Non-pigmented ciliary epithelial cell (primary cell): ENCODE measurements at regions not wholly inside any gene's neighbourhood (a gene's known extent, or its start where the extent isn't known, plus 50 kb on each side); places are given as distances from the start of the nearest gene placed in this dataset.
"Not testable (repeated sequence)": the region's sequence is repeated elsewhere in the genome, so short reads cannot be mapped to it uniquely, and the experiment has no call there.

Experiments used
- DNase-seq: peaks from one replicate; pipeline ENCODE4 v3.0.0-alpha.2; 2010; ENCODE audit warnings: low read depth

DNA sequence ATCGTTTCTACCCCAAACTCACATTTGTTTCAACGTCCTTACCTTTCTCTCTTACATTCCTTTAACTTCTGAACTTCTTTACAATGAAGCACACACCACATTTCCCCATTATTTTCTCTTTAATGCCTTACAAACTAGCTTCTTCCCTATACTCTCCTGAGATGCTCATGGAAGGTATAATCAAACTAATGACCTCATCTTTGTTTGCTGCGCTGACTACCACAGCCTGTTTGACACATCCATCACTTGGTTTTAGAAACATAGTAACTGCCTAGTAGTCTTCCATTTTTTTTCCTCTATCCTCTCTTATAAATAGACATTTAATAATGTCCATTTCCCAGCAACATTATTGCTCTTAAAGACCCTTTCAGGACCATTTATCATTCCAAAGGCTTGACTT is 230.5 kb upstream of the LRTM1 start:
- no peak for DNase-seq

DNA sequence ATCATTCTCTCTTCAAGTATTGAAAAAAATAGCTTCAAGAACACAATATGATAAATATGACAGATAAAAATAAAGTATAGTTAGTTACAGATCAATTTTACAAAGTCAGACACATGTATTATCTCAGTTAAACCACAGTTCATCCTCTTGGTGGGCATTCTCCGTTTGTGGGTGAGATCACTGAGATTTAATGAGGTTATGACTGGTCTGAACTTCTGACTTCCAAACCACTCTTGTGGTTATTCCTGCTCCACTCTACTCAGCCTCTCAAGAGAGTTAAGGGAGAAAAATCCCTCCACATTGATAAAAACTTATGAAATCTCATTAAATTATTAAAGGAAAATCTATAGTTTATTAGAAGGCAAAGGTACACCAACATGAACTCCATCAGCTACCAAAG is 229.9 kb upstream of the LRTM1 start:
- no peak for DNase-seq

DNA sequence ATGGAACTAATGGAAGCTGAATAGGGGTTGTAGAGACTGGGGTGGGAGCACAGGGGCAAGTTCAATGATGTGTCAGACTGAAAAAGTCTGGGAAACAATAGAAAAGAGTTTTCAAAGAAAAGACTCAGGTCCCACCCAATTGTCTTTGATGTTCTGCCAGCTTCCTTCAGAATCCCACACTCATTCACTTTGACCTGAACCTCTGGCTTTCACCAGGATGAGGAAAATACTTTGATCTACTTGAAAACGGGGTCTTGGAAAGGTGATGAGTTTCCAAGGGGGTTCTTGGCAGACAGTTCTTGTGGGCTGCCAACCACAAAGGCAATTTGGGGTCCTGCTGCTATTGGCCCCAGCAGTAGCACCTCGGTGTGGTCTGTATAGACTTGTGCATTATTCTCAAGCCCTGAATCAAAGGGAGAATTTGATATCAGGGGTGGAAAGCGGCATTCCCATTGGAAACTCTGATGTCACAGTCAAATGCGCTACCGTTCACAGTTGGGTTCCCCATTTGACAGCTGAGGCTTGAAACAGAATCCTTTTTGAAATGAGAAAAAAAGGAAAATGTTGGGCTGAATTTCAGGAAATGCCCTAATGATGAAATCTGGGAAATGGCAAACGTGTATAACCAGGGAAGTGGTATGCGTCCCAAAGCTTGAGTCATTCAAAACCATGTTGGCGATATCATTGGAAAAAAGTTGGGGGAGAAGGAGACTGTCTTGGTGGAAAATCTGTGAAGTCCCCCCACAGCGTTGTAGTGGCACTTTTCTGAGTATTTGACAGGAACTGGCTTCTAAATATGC is 229.2 kb upstream of the LRTM1 start:
- DNase-seq, result no peak

DNA sequence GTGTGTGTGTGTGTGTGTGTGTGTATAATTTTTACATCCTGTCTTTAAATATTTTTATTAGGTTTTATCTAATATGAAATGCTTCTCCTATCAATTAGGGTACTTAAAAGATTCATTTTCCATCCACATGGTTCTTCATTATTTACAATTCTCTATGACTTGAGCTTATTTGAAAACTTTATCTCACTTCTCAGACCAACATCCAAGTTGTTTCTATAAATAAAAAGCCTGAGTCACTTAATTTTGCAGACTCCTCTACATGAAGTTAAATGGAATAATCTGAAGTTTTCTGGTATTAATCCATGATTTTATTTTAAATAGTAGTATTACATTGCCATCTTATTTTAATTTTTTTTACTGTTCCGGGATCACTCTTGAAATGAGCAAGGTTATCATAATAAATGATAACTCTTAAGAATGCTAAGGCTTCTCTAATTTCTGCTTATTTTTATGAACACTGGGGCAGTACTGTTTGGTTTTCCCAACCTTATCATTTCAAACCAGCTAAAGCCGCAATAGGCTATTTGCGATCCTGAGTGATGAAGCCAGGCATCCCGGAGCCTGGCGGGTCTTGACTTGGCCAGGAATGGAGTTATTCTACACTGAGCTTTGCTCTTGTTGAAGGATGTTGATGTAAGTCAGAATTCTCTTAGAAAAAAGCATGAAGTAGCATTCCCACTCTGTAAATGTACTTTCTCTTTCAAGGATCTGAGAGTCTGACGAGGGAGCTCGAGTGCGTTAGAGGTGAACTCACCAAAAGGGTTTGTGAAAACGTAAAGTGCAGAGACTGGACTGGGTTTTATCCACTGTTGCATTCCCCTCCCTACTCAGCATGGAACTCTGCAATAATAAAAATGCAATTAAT is 220.2 kb upstream of the LRTM1 start:
- DNase-seq, result no peak

DNA sequence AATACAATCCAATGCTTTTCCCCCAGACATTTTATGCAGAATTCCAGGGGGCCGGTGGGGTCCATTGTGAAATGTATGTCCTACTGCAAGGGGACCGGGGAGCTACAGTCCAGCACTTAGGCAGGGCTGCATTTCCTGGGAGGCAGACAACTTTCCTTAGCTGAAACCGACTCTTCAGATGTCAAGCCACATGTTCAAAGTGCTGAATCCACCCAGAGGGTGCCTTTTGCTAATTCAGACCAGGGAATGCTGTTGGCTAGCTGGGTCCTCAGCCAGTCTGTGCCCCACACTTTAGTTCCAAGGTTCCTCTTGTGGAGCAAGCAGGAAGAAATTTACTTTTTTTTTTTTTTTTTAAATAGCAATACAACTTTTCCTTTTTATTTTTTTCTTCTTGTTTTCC is 219.5 kb upstream of the LRTM1 start:
- no peak for DNase-seq

DNA sequence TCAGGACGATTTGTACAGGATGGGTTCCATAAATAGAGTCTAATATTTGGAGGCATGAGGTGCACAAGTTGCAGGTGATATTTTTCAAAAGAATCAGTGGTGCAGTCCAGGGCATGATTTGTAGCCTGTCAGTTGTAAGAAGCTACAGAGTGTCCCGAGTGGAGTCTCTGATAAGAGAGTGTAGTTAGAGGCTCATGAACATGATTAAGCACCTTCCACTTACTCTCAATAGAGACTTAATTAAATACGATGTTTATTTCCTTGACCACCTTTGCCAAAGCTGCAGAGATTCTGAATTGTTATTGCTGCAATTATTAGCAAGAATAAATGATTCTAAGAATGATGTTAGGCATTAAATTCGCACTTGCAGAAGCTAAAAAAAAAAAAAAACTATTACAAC is 218.4 kb upstream of the LRTM1 start:
- DNase-seq, result no peak

DNA sequence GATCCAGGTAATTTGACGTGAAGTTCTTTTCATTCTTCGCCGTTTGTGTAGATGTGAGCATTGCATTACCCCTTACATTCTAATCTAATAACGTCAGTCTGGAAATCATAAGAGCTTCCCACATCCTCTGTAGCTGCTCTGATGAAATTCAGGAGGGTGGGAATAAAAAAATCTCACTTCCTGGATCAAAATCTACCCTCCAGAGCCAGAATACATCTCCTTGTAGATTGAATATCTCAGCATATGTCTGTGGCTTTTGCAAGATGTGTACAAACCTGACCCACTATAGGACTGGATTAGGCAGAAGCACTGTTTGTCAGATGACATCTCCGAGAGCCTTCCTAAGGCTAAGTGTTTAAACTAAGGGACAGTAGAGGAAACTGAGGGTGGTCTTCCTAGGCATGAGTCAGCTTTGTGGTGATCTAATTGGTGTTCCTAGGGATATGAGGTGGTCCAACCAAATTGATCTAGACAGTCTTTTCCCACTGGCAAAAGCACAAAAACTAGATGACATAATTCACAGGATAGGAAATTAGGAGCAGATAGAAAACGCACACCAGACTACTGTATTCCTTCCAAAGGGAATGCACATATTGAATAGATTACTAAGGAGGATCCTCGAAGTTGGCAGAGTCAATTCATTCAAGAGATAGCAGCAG is 216.3 kb upstream of the LRTM1 start:
- DNase-seq, result peak; percentile 72

DNA sequence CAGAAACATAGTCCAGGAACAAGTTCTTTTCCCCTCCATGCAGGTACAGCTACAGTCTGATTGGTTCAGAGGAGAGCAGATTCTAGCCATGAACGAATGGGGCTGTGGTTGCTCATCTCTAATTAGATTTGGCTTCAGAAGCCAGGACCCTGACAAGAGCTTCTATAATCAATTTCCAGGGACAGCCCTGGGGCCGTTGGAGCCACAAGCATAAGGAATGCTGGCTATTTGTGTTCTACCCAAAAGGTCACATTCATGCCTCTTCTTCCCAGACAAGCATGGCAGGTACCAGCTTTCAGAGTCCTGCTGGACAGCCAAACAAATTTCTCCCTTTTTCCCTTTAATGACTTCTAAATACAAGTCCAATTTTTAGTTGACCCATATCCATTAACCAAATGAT is 215.5 kb upstream of the LRTM1 start:
- DNase-seq, result no peak

DNA sequence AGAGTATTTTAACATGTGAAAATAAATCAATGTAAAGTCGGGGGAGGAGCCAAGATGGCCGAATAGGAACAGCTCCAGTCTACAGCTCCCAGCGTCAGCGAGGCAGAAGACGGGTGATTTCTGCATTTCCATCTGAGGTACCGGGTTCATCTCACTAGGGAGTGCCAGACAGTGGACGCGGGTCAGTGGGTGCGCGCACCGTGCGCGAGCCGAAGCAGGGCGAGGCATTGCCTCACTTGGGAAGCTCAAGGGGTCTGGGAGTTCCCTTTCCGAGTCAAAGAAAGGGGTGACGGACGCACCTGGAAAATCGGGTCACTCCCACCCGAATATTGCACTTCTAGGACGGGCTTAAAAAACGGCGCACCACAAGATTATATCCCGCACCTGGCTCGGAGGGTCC is 208.4 kb upstream of the LRTM1 start:
- not testable (repeated sequence) for DNase-seq

DNA sequence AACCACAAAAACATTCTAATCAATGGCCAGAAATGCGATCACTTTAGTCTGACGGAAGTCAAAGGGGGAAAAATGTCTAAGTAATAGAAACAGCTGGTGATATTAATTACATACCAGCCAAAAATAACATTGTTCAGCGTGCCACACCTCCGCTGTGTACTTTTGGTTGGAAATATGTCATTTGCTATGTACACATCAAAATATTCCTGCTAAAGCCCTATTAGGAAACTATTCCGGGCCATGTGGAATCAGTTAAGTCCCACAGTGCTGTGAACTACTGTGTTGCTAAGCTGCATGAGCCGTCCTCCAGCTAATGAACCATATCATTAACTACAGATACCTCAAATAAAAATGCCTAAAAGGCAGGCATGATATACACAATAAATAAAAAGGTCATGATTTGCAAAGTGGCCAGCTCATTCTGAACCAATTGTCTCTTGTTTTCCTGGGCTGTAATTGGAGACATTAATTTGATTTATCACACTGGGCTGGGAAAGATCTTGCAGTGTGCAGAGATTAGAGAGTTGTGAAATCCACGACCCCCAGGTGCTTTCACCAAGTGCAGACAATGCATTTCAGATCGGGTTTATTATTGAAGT is 200.5 kb upstream of the LRTM1 start:
- no peak for DNase-seq

DNA sequence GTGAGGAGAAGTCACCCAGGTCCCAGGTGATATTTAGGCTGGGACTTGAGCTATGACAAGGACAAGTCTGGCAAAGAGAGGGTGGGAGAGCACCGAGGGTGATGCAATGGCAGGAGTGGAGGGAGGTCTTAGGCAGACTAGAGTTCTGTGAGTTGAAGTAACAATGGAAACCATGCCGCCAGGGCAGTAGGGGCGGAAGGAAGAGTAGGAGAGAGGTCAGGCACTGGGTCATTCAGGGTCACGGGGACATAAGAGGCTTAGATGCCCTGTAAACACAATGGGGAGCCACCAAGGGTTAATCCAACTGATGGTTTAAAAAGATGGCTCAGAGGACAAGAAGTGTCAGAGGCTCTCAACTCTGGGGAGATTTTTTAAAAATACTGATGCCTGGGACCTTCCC is 199.7 kb upstream of the LRTM1 start:
- DNase-seq, result no peak

DNA sequence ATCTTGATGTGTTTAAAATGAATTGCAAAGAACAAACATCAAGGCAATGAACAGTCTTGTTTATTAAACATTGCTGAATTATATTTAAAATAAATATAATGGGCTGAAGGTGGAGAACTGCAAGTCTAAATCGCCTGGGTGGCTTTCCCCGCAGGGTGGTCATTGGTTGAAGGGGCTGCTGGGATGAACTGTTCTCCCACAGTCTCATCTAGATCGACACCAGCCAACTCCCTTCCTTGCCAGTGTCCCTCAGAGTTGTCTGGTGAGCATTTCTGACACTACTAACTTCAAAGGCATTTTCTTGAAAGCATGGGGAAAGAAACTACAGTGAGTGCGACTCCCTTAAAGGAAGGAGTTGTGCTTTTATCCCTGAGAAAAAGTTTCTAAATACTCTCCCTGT is 196.5 kb upstream of the LRTM1 start:
- DNase-seq, result no peak
